WTC11 (cell line): ENCODE measurements at regions not wholly inside any gene's neighbourhood (a gene's known extent, or its start where the extent isn't known, plus 50 kb on each side); places are given as distances from the start of the nearest gene placed in this dataset.

ENCODE experiments used
- ATAC-seq: fragments of 200-7000 bp; cut with Tn5 transposase; 2 replicates; pipeline ENCODE4 v1.10.0; 2021; ENCODE audit warnings: mild to moderate bottlenecking, moderate library complexity
- CTCF ChIA-PET: fragments of 300-600 bp; sonication (Branson Sonifier 250); formaldehyde crosslinking; loops from one replicate; lab custom pipeline; 2021; ENCODE audit warnings: antibody characterized with exemption; lab: Charles Lee
- POLR2A ChIA-PET: fragments of 350-600 bp; sonication (Branson Sonifier 250); formaldehyde crosslinking; loops from one replicate; lab custom pipeline; 2021; ENCODE audit warnings: antibody characterized with exemption; lab: Charles Lee
- DNase-seq: peaks from one replicate; pipeline ENCODE4 v3.0.0; 2021; ENCODE audit warnings: low spot score
- H3K27ac Mint-ChIP-seq: 2 replicates; pipeline ENCODE4 v1.8.0; 2021; ENCODE audit warnings: mixed read lengths
- H3K27me3 Mint-ChIP-seq: 2 replicates; pipeline ENCODE4 v1.8.0; 2021; ENCODE audit warnings: low read depth, mild to moderate bottlenecking, moderate library complexity, mixed read lengths
- H3K36me3 Mint-ChIP-seq: 2 replicates; pipeline ENCODE4 v1.8.0; 2021; ENCODE audit warnings: mixed read lengths
- H3K4me1 Mint-ChIP-seq: 2 replicates; pipeline ENCODE4 v1.8.0; 2022; ENCODE audit warnings: mixed read lengths
- H3K4me3 Mint-ChIP-seq: 2 replicates; pipeline ENCODE4 v1.8.0; 2021; ENCODE audit warnings: mild to moderate bottlenecking, moderate library complexity, mixed read lengths
- H3K9me3 Mint-ChIP-seq: 2 replicates; pipeline ENCODE4 v1.8.0; 2021; ENCODE audit warnings: mixed read lengths
- ATF3 ChIP-seq: sonication (generic); formaldehyde crosslinking; conservative IDR thresholded peaks from 2 replicates; pipeline ENCODE4 v1.8.1; 2022; ENCODE audit warnings: mild to moderate bottlenecking, missing genetic modification reagents
- CBFB ChIP-seq: sonication (generic); formaldehyde crosslinking; IDR thresholded peaks from 2 replicates; pipeline ENCODE4 v1.8.1; 2022; ENCODE audit warnings: mild to moderate bottlenecking, low read depth, missing genetic modification reagents
- CDX4 ChIP-seq: fragments of 250-450 bp; sonication (Bioruptor Pico); IDR thresholded peaks from 2 replicates; pipeline ENCODE4 v1.9.0; 2021; ENCODE audit warnings: moderate library complexity, mild to moderate bottlenecking, inconsistent platforms, borderline replicate concordance
- EMX1 ChIP-seq: fragments of 250-450 bp; sonication (Bioruptor Pico); IDR thresholded peaks from 2 replicates; pipeline ENCODE4 v1.8.0; 2021; ENCODE audit warnings: mild to moderate bottlenecking
- FOXK1 ChIP-seq: sonication (generic); formaldehyde crosslinking; IDR thresholded peaks from 2 replicates; pipeline ENCODE4 v1.8.0; 2022; ENCODE audit warnings: mild to moderate bottlenecking, moderate library complexity, missing genetic modification reagents
- GABPB1 ChIP-seq: sonication (generic); formaldehyde crosslinking; IDR thresholded peaks from 2 replicates; pipeline ENCODE4 v1.8.1; 2023; ENCODE audit warnings: mild to moderate bottlenecking, missing genetic modification reagents
- HMGXB4 ChIP-seq: sonication (generic); formaldehyde crosslinking; IDR thresholded peaks from 2 replicates; pipeline ENCODE4 v1.8.1; 2023; ENCODE audit warnings: mild to moderate bottlenecking, moderate library complexity, missing genetic modification reagents
- JAZF1 ChIP-seq: fragments of 250-450 bp; sonication (Bioruptor Pico); IDR thresholded peaks from 2 replicates; pipeline ENCODE4 v1.9.0; 2021; ENCODE audit warnings: moderate library complexity, mild to moderate bottlenecking, inconsistent platforms
- JUN ChIP-seq: sonication (generic); formaldehyde crosslinking; IDR thresholded peaks from 2 replicates; pipeline ENCODE4 v1.8.0; 2023; ENCODE audit warnings: mild to moderate bottlenecking, missing genetic modification reagents
- MXD4 ChIP-seq: fragments of 250-450 bp; sonication (Bioruptor Pico); IDR thresholded peaks from 2 replicates; pipeline ENCODE4 v1.8.0; 2021; ENCODE audit warnings: mild to moderate bottlenecking, moderate library complexity, borderline replicate concordance
- NFATC4 ChIP-seq: fragments of 250-450 bp; sonication (Bioruptor Pico); IDR thresholded peaks from 2 replicates; pipeline ENCODE4 v1.9.0; 2021; ENCODE audit warnings: mild to moderate bottlenecking
- NFE2L1 ChIP-seq: sonication (generic); formaldehyde crosslinking; IDR thresholded peaks from 2 replicates; pipeline ENCODE4 v1.8.1; 2023; ENCODE audit warnings: missing genetic modification reagents
- NR3C1 ChIP-seq: sonication (generic); formaldehyde crosslinking; conservative IDR thresholded peaks from 2 replicates; pipeline ENCODE4 v1.8.1; 2023; ENCODE audit warnings: low read depth, mild to moderate bottlenecking, missing genetic modification reagents
- SP1 ChIP-seq: sonication (generic); formaldehyde crosslinking; conservative IDR thresholded peaks from 2 replicates; pipeline ENCODE4 v1.8.1; 2022; ENCODE audit warnings: missing genetic modification reagents
- STAT6 ChIP-seq: sonication (generic); formaldehyde crosslinking; conservative IDR thresholded peaks from 2 replicates; pipeline ENCODE4 v1.8.1; 2023; ENCODE audit warnings: mild to moderate bottlenecking, low read depth, missing genetic modification reagents, moderate library complexity
- TEAD1 ChIP-seq: sonication (generic); formaldehyde crosslinking; IDR thresholded peaks from 2 replicates; pipeline ENCODE4 v1.8.0; 2022; ENCODE audit warnings: mild to moderate bottlenecking, missing genetic modification reagents
- TP53 ChIP-seq: sonication (generic); formaldehyde crosslinking; IDR thresholded peaks from 2 replicates; pipeline ENCODE4 v1.8.1; 2023; ENCODE audit warnings: mild to moderate bottlenecking, missing genetic modification reagents
- ZMAT4 ChIP-seq: fragments of 250-450 bp; sonication (Bioruptor Pico); IDR thresholded peaks from 2 replicates; pipeline ENCODE4 v1.9.0; 2021; ENCODE audit warnings: mild to moderate bottlenecking
- ZNF263 ChIP-seq: sonication (generic); formaldehyde crosslinking; IDR thresholded peaks from 2 replicates; pipeline ENCODE4 v1.8.1; 2022; ENCODE audit warnings: low read depth, mild to moderate bottlenecking, moderate library complexity, missing genetic modification reagents
- ZNF416 ChIP-seq: fragments of 250-450 bp; sonication (Bioruptor Pico); IDR thresholded peaks from 2 replicates; pipeline ENCODE4 v1.9.0; 2021; ENCODE audit warnings: mild to moderate bottlenecking, inconsistent platforms
- ZNF512 ChIP-seq: sonication (generic); formaldehyde crosslinking; IDR thresholded peaks from 2 replicates; pipeline ENCODE4 v1.8.1; 2022; ENCODE audit warnings: missing genetic modification reagents, borderline replicate concordance
- ZNF671 ChIP-seq: fragments of 250-450 bp; sonication (Bioruptor Pico); IDR thresholded peaks from 2 replicates; pipeline ENCODE4 v1.8.0; 2021; ENCODE audit warnings: mild to moderate bottlenecking

- TF ChIP-seq CDX4 (no peak), GABPB1 (CRISPR knock-in tag) (no peak), NFE2L1 (CRISPR knock-in tag) (no peak), FOXK1 (CRISPR knock-in tag) (no peak), TEAD1 (CRISPR knock-in tag) (no peak), ATF3 (CRISPR knock-in tag) (no peak), STAT6 (CRISPR knock-in tag) (no peak), ZMAT4 (CRISPR knock-in tag) (no peak), TP53 (CRISPR knock-in tag) (no peak), ZNF416 (CRISPR knock-in tag) (no peak), JUN (CRISPR knock-in tag) (no peak)
Measured at GRCh38 chr13:72448082-72448481, 279.3 kb downstream of the MZT1 start (continued).

GRCh38 chr13:72444999-72445398 is 282.4 kb downstream of the MZT1 start:
- ChIA-PET POLR2A (no interaction called here), CTCF (no interaction called here)
- DNase-seq (no peak), ATAC-seq (no peak)
- H3K27me3 Mint-ChIP-seq = no peaks in the 10 kb centered on the region
- H3K4me1 Mint-ChIP-seq = no peaks in the 10 kb centered on the region
- H3K4me3 Mint-ChIP-seq = no peak overlapping the region
- peaks cover 28% of the 10 kb centered on the region for H3K36me3 Mint-ChIP-seq
- H3K9me3 Mint-ChIP-seq = peaks cover 34% of the 10 kb centered on the region
- no peak overlapping the region for H3K27ac Mint-ChIP-seq
- TF ChIP-seq EMX1 = no peak
- no peak for TF ChIP-seq ZNF263
- no peak for TF ChIP-seq HMGXB4 (CRISPR knock-in tag)
- no peak for TF ChIP-seq JAZF1 (CRISPR knock-in tag)
- TF ChIP-seq CBFB (CRISPR knock-in tag) = no peak
- no peak for TF ChIP-seq MXD4
- no peak for TF ChIP-seq ZNF671
- TF ChIP-seq NFATC4 (CRISPR knock-in tag) = no peak
- TF ChIP-seq NR3C1 (CRISPR knock-in tag) = no peak
- no peak for TF ChIP-seq SP1
- no peak for TF ChIP-seq NFE2L1 (CRISPR knock-in tag)
- TF ChIP-seq ZNF512 = no peak
- TF ChIP-seq, all 79 proteins: peak for 0
